ENCODE measurements at regions not wholly inside any gene's neighbourhood (a gene's known extent, or its start where the extent isn't known, plus 50 kb on each side); places are given as distances from the start of the nearest gene placed in this dataset.

DNA sequence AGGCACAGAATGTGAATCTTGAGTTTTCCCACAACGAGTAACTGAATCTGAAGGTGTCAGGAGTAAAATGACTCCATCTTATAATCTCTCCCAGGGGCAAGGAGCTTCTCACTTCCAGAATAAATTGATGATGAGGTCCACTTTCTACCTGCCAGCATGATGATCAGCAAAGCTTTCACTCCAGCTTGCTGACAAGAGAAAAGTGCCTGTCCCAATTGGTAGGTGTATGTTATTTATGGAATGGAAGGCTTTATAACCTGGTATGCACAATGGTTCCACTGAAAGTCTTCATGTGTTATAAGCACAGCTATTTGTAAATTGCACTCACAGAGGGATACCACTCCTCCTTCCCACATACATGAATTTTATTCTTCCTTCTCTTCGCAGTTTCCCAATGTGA, 401.0 kb upstream of the UBE2E3 start:
- ATAC-seq (replicated peaks), result no peak
- H3K4me3 Mint-ChIP-seq, result no peak overlapping the region
- H3K27me3 Mint-ChIP-seq, result peaks cover 8% of the 10 kb centered on the region
- no peaks in the 10 kb centered on the region for H3K4me1 Mint-ChIP-seq
- no peak overlapping the region for H3K27ac Mint-ChIP-seq
- no peaks in the 10 kb centered on the region for H3K36me3 Mint-ChIP-seq (ENCODE audit: low read depth)
- no peaks in the 10 kb centered on the region for H3K9me3 Mint-ChIP-seq

- H3K27ac Mint-ChIP-seq, result no peak overlapping the region
- H3K36me3 Mint-ChIP-seq (ENCODE audit: low read depth), result no peaks in the 10 kb centered on the region
Measured at GRCh38 chr2:180578441-180578840, 402.0 kb upstream of the UBE2E3 start.

DNA sequence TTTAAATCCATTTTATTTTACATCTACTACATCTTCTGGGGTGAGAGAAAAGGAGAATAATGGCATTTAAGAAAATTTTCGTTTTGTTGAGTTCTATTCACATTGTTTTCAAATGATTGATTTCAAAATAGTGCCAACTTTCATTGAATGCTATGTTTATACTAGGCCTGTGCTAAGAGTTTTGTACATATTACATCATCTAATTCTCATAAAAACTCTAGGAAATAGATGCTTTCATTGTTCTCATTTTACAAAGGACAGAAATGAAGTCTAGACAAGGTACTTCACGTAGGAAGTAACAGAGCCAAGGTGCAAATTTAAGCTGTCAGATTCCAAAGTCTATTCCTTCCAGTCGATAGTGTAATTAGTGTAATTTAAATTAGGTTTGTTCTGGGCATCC, 402.8 kb upstream of the UBE2E3 start:
- H3K27me3 Mint-ChIP-seq, result peaks cover 8% of the 10 kb centered on the region
- no peak overlapping the region for H3K4me3 Mint-ChIP-seq
- no peaks in the 10 kb centered on the region for H3K4me1 Mint-ChIP-seq
- no peak for ATAC-seq (replicated peaks)
- H3K27ac Mint-ChIP-seq, result no peak overlapping the region
- H3K36me3 Mint-ChIP-seq (ENCODE audit: low read depth), result no peaks in the 10 kb centered on the region
- H3K9me3 Mint-ChIP-seq, result no peaks in the 10 kb centered on the region

More at GRCh38 chr2:180578441-180578840, 402.0 kb upstream of the UBE2E3 start:
- Mint-ChIP-seq H3K4me1 (no peaks in the 10 kb centered on the region), H3K9me3 (no peaks in the 10 kb centered on the region), H3K27me3 (peaks cover 8% of the 10 kb centered on the region), H3K4me3 (no peak overlapping the region)
- ATAC-seq (replicated peaks), result no peak

DNA sequence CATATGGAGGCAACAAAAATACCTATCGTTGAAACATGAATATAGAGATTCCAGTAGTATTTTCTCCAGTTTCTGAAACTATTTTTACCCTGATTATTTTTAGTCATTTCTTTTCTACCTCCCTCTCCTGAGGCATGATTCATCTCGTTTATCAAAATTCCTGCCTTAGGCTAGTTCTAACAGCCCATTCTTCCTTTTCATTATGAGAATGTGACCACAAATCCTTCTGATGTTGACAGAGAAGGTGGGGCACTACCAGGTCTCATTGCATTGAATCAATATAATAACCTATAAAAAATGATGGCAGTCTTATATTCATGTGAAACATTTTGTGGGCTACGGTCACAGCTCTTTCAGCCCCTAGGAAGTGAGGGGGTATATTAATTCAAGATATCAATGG, 406.5 kb upstream of the UBE2E3 start:
- H3K27me3 Mint-ChIP-seq, result no peaks in the 10 kb centered on the region
- no peak for ATAC-seq (replicated peaks)
- H3K36me3 Mint-ChIP-seq (ENCODE audit: low read depth), result no peaks in the 10 kb centered on the region
- H3K4me1 Mint-ChIP-seq, result no peaks in the 10 kb centered on the region
- no peak overlapping the region for H3K27ac Mint-ChIP-seq
- H3K9me3 Mint-ChIP-seq, result no peaks in the 10 kb centered on the region
- no peak overlapping the region for H3K4me3 Mint-ChIP-seq

DNA sequence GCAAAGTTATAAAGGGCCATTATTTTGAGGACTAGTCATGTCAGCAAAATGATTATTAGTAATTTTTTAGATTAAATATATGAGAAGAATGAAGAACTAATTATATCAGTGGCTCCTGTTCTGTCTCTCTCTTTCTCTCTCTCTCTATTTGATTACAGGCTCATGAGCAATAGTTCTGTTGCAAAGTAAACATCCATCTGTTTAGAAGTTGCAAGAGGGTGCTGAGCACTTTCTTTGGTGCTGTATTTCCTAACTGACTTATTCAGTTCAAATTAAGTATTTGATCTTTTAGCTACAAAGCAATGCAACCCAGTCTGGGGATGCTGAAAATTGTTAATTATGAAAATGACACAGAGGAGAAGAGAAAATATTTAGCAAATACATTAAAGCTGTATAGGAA, 408.1 kb upstream of the UBE2E3 start:
- Mint-ChIP-seq H3K27ac (no peak overlapping the region), H3K4me1 (no peaks in the 10 kb centered on the region), H3K36me3 (ENCODE audit: low read depth) (no peaks in the 10 kb centered on the region), H3K9me3 (no peaks in the 10 kb centered on the region), H3K27me3 (peaks cover 4% of the 10 kb centered on the region), H3K4me3 (no peak overlapping the region)
- no peak for ATAC-seq (replicated peaks)

GRCh38 chr2:180571559-180571958, 408.8 kb upstream of the UBE2E3 start:
- Mint-ChIP-seq H3K27ac (no peak overlapping the region), H3K4me3 (no peak overlapping the region), H3K4me1 (no peaks in the 10 kb centered on the region), H3K9me3 (no peaks in the 10 kb centered on the region), H3K36me3 (ENCODE audit: low read depth) (no peaks in the 10 kb centered on the region), H3K27me3 (peaks cover 4% of the 10 kb centered on the region)
- ATAC-seq (replicated peaks), result no peak

- H3K36me3 Mint-ChIP-seq (ENCODE audit: low read depth), result no peaks in the 10 kb centered on the region
- H3K27ac Mint-ChIP-seq, result no peak overlapping the region
- no peaks in the 10 kb centered on the region for H3K9me3 Mint-ChIP-seq
Measured at GRCh38 chr2:180570864-180571263, 409.5 kb upstream of the UBE2E3 start.

GRCh38 chr2:180564051-180564450, 416.4 kb upstream of the UBE2E3 start:
- Mint-ChIP-seq H3K4me3 (no peak overlapping the region), H3K36me3 (ENCODE audit: low read depth) (no peaks in the 10 kb centered on the region), H3K27ac (no peak overlapping the region)

More at GRCh38 chr2:180570864-180571263, 409.5 kb upstream of the UBE2E3 start:
- Mint-ChIP-seq H3K27me3 (peaks cover 4% of the 10 kb centered on the region), H3K4me1 (no peaks in the 10 kb centered on the region), H3K4me3 (no peak overlapping the region)
- no peak for ATAC-seq (replicated peaks)

GRCh38 chr2:180562378-180562777, 418.0 kb upstream of the UBE2E3 start:
- no peaks in the 10 kb centered on the region for H3K36me3 Mint-ChIP-seq (ENCODE audit: low read depth)
- no peak overlapping the region for H3K4me3 Mint-ChIP-seq
- no peak for ATAC-seq (replicated peaks)
- no peaks in the 10 kb centered on the region for H3K9me3 Mint-ChIP-seq
- H3K4me1 Mint-ChIP-seq, result no peaks in the 10 kb centered on the region
- no peaks in the 10 kb centered on the region for H3K27me3 Mint-ChIP-seq
- no peak overlapping the region for H3K27ac Mint-ChIP-seq

More at GRCh38 chr2:180564051-180564450, 416.4 kb upstream of the UBE2E3 start:
- ATAC-seq (replicated peaks), result no peak
- no peaks in the 10 kb centered on the region for H3K9me3 Mint-ChIP-seq
- peaks cover 4% of the 10 kb centered on the region for H3K27me3 Mint-ChIP-seq
- no peaks in the 10 kb centered on the region for H3K4me1 Mint-ChIP-seq

DNA sequence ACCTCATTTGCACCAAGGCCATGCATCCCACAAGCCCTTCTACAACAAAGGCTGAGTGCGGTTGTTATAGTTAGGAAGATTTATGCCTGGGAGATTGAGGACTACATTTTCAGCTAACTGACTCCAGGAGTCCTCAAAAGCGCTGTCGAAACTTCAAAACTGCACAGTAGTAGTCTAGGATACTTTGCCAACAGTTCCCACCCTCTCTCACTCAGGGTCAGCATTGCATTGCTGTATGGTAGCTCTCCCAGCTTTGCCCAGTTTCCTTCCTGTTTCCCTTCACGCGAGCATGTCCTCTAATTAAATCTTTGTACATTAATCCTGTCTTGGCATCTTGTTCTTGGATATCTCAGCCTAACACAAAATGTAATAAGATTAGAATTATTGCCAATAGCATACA, 420.6 kb upstream of the UBE2E3 start:
- Mint-ChIP-seq H3K4me3 (no peak overlapping the region), H3K36me3 (ENCODE audit: low read depth) (no peaks in the 10 kb centered on the region), H3K27ac (no peak overlapping the region), H3K9me3 (no peaks in the 10 kb centered on the region), H3K4me1 (no peaks in the 10 kb centered on the region), H3K27me3 (no peaks in the 10 kb centered on the region)
- no peak for ATAC-seq (replicated peaks)

DNA sequence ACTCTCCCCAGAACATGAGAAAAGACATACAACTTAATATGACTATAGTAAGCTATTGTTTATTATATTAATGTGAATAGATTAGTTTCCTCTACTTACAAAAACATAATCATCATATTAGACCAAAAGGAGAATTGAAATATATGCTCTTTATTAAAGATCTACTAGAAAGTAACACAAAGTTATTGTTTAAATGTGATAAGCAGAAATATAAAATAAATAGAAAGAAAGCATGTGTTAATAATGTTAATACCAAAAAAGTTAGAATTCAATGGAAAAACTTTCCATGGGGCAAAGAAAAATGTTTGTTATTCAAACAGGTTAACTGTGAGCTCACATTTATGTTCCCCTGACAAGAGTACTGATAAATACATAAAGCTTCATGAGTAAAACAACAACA, 421.4 kb upstream of the UBE2E3 start:
- no peak for ATAC-seq (replicated peaks)
- H3K4me3 Mint-ChIP-seq, result no peak overlapping the region
- H3K27me3 Mint-ChIP-seq, result no peaks in the 10 kb centered on the region

GRCh38 chr2:180555391-180555965, 424.9 kb upstream of the UBE2E3 start:
- H3K9me3 Mint-ChIP-seq, result no peaks in the 10 kb centered on the region
- no peaks in the 10 kb centered on the region for H3K4me1 Mint-ChIP-seq
- H3K4me3 Mint-ChIP-seq, result no peak overlapping the region
- no peaks in the 10 kb centered on the region for H3K27me3 Mint-ChIP-seq
- no peaks in the 10 kb centered on the region for H3K36me3 Mint-ChIP-seq (ENCODE audit: low read depth)
- ATAC-seq (replicated peaks), result no peak
- no peak overlapping the region for H3K27ac Mint-ChIP-seq

More for the DNA sequence above, 421.4 kb upstream of the UBE2E3 start:
- Mint-ChIP-seq H3K36me3 (ENCODE audit: low read depth) (no peaks in the 10 kb centered on the region), H3K9me3 (no peaks in the 10 kb centered on the region), H3K27ac (no peak overlapping the region), H3K4me1 (no peaks in the 10 kb centered on the region)

- Mint-ChIP-seq H3K27me3 (peaks cover 4% of the 10 kb centered on the region), H3K4me3 (no peak overlapping the region), H3K27ac (no peak overlapping the region), H3K9me3 (no peaks in the 10 kb centered on the region), H3K36me3 (ENCODE audit: low read depth) (no peaks in the 10 kb centered on the region), H3K4me1 (no peaks in the 10 kb centered on the region)
- ATAC-seq (replicated peaks), result no peak
Measured at GRCh38 chr2:180554330-180554729, 426.1 kb upstream of the UBE2E3 start.

- Mint-ChIP-seq H3K27ac (no peak overlapping the region), H3K4me3 (no peak overlapping the region), H3K9me3 (no peaks in the 10 kb centered on the region), H3K4me1 (no peaks in the 10 kb centered on the region), H3K36me3 (ENCODE audit: low read depth) (no peaks in the 10 kb centered on the region), H3K27me3 (peaks cover 4% of the 10 kb centered on the region)
- ATAC-seq (replicated peaks), result no peak
Measured at GRCh38 chr2:180553094-180553715, 427.2 kb upstream of the UBE2E3 start.

DNA sequence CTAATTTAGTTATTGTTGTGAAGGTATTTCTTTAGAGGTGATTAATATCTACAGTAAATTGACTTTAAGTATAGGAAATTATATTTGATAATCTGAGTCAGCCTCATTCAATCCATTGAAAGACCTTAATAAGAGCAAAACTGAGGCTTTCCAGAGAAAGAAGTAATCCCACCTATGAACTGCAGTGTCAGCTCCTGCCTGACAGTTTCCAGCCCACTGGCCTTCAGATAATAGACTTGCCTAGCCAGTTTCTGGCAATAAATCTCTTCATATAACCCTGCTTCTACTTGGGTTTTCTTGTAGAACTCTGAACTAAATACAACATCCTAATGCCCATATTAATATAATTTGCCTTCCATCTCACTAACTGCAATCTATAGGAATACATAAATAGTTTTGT, 437.9 kb upstream of the UBE2E3 start:
- H3K4me3 Mint-ChIP-seq, result no peak overlapping the region
- no peaks in the 10 kb centered on the region for H3K36me3 Mint-ChIP-seq (ENCODE audit: low read depth)
- H3K27me3 Mint-ChIP-seq, result peaks cover 7% of the 10 kb centered on the region
- no peaks in the 10 kb centered on the region for H3K4me1 Mint-ChIP-seq
- no peak overlapping the region for H3K27ac Mint-ChIP-seq
- H3K9me3 Mint-ChIP-seq, result no peaks in the 10 kb centered on the region
- no peak for ATAC-seq (replicated peaks)
